Prostate gland (tissue), 2 donors: ENCODE measurements at regions not wholly inside any gene's neighbourhood (a gene's known extent, or its start where the extent isn't known, plus 50 kb on each side); places are given as distances from the start of the nearest gene placed in this dataset.
"Not testable (repeated sequence)": the region's sequence is repeated elsewhere in the genome, so short reads cannot be mapped to it uniquely, and the experiment has no call there.

Source experiments
- DNase-seq: peaks from one replicate; pipeline ENCODE4 v3.0.0-alpha.2; 2019; ENCODE audit warnings: low spot score
- H3K27ac ChIP-seq, 2 donors: fragments of 200-600 bp; sonication (generic); 2 replicates each; pipeline ENCODE4 v1.5.1; 2017 to 2019
- H3K27me3 ChIP-seq: fragments of 200-600 bp; sonication (generic); replicated peaks from 2 replicates; pipeline ENCODE4 v1.5.1; 2019; ENCODE audit not compliant: insufficient read depth
- H3K36me3 ChIP-seq, 2 donors: fragments of 200-600 bp; sonication (generic); 1 replicate in 1 of 2; 2 replicates in 1 of 2; pipeline versions ENCODE4 v1.5.1 to v1.8.1; 2017 to 2019
- H3K4me1 ChIP-seq: fragments of 200-600 bp; sonication (generic); replicated peaks from 2 replicates; pipeline ENCODE4 v1.5.1; 2019
- H3K4me3 ChIP-seq, 2 donors: fragments of 200-600 bp; sonication (generic); 2 replicates each; pipeline ENCODE4 v1.5.1; 2017 to 2019
- H3K9me3 ChIP-seq: fragments of 200-600 bp; sonication (generic); 2 replicates; pipeline ENCODE4 v1.5.1; 2017
- CTCF ChIP-seq, 4 experiments: fragments of 200-600 bp in 2 of 4; fragments of 450-650 bp in 2 of 4; sonication (generic) in 2 of 4; IDR thresholded peaks; 1 replicate in 3 of 4; 2 replicates in 1 of 4; pipeline ENCODE4 v1.5.1; 2016 to 2019; ENCODE audit warnings: antibody characterized with exemption in 4 of 4, mild to moderate bottlenecking in 2 of 4, moderate library complexity in 2 of 4
- POLR2A ChIP-seq: fragments of 450-650 bp; IDR thresholded peaks from one replicate; pipeline ENCODE4 v1.6.1; 2016; ENCODE audit warnings: antibody characterized with exemption, mild to moderate bottlenecking
- POLR2AphosphoS5 ChIP-seq: sonication (generic); formaldehyde crosslinking; IDR thresholded peaks from one replicate; pipeline ENCODE4 v1.6.1; 2017; ENCODE audit warnings: antibody characterized with exemption
- WGBS: methylation state at CpG from one replicate; pipeline ENCODE4 v1.1.5; 2018; 5-methylcytosine and 5-hydroxymethylcytosine counted together
- intact Hi-C: fragments of 100-400 bp; cut with DNase I; formaldehyde crosslinking; loops from one replicate; pipeline ENCODE4 v1.14.2; 2022

GRCh38 chr10:30199376-30200016 is 140.1 kb upstream of the JCAD start:
- Histone ChIP-seq H3K27me3 (no peaks in the 10 kb centered on the region), H3K4me3 (no peak overlapping the region), H3K4me1 (no peaks in the 10 kb centered on the region), H3K36me3 (no peaks in the 10 kb centered on the region), H3K9me3 (no peaks in the 10 kb centered on the region), H3K27ac (no peak overlapping the region)
- intact Hi-C loops: no loop called here
- WGBS: 66% methylated on average over 6 of the region's 6 CpGs
- DNase-seq: no peak
- no peak for TF ChIP-seq POLR2A
- no peak for TF ChIP-seq POLR2AphosphoS5
- TF ChIP-seq CTCF (IDR thresholded peaks at IDR 0.05): no peak

GRCh38 chr10:30197186-30197585 is 137.8 kb upstream of the JCAD start:
- no peaks in the 10 kb centered on the region for H3K27me3 ChIP-seq
- no peak for DNase-seq
- H3K27ac ChIP-seq: no peak overlapping the region
- TF ChIP-seq CTCF (IDR thresholded peaks at IDR 0.05): no peak
- no peak for TF ChIP-seq POLR2A
- TF ChIP-seq POLR2AphosphoS5: no peak
- no peaks in the 10 kb centered on the region for H3K9me3 ChIP-seq
- intact Hi-C loops: no loop called here
- no peaks in the 10 kb centered on the region for H3K36me3 ChIP-seq
- no peak overlapping the region for H3K4me3 ChIP-seq
- 53% methylated on average over 4 of the region's 4 CpGs for WGBS
- H3K4me1 ChIP-seq: no peaks in the 10 kb centered on the region

- H3K36me3 ChIP-seq, H3K4me3 ChIP-seq, H3K27me3 ChIP-seq, H3K4me1 ChIP-seq, H3K9me3 ChIP-seq, intact Hi-C loops, DNase-seq, H3K27ac ChIP-seq: not testable (repeated sequence)
- WGBS: 38% methylated on average over 2 of the region's 2 CpGs
Measured at GRCh38 chr10:30196559-30196958, 137.2 kb upstream of the JCAD start.

GRCh38 chr10:30192846-30193608 is 133.6 kb upstream of the JCAD start:
- DNase-seq: no peak
- H3K4me3 ChIP-seq: no peak overlapping the region
- no peak overlapping the region for H3K27ac ChIP-seq
- TF ChIP-seq CTCF (IDR thresholded peaks at IDR 0.05) (no peak), POLR2A (no peak)
- 86% methylated on average over 5 of the region's 5 CpGs for WGBS
- no peaks in the 10 kb centered on the region for H3K27me3 ChIP-seq
- intact Hi-C loops: no loop called here
- H3K9me3 ChIP-seq: no peaks in the 10 kb centered on the region
- H3K36me3 ChIP-seq: no peaks in the 10 kb centered on the region
- peaks cover 3% of the 10 kb centered on the region for H3K4me1 ChIP-seq

- no peaks in the 10 kb centered on the region for H3K9me3 ChIP-seq
- peak overlapping the region in 1 of 2 donors; percentile 32 for H3K27ac ChIP-seq
- H3K27me3 ChIP-seq: no peaks in the 10 kb centered on the region
- DNase-seq: no peak
- TF ChIP-seq POLR2A: no peak
- TF ChIP-seq CTCF (IDR thresholded peaks at IDR 0.05): no peak
- no peak for TF ChIP-seq POLR2AphosphoS5
- WGBS: 91% methylated on average over 14 of the region's 14 CpGs
- peaks cover 15% of the 10 kb centered on the region for H3K4me1 ChIP-seq
- intact Hi-C loops: no loop called here
- H3K36me3 ChIP-seq: no peaks in the 10 kb centered on the region
- no peak overlapping the region for H3K4me3 ChIP-seq
Measured at GRCh38 chr10:30190577-30191552, 131.5 kb upstream of the JCAD start.
